Liver (tissue), 3 donors: ENCODE measurements at regions not wholly inside any gene's neighbourhood (a gene's known extent, or its start where the extent isn't known, plus 50 kb on each side); places are given as distances from the start of the nearest gene placed in this dataset.

Experiments used
- CTCF ChIP-seq: fragments of 150-350 bp; IDR thresholded peaks from 2 replicates; pipeline ENCODE4 v1.5.1; 2017; ENCODE audit warnings: improper control_type of control experiment, low read depth, low read length; ENCODE audit not compliant: missing input control
- FOXA1 ChIP-seq: IDR thresholded peaks from 2 replicates; pipeline ENCODE4 v1.6.1; 2016; ENCODE audit warnings: antibody characterized with exemption
- JUND ChIP-seq, 2 donors: IDR thresholded peaks; 2 replicates each; pipeline ENCODE4 v1.6.1; 2016; ENCODE audit warnings: antibody characterized with exemption in 2 of 2
- MAX ChIP-seq: IDR thresholded peaks from 2 replicates; pipeline ENCODE4 v1.6.1; 2016; ENCODE audit warnings: antibody characterized with exemption
- RAD21 ChIP-seq, 2 donors: IDR thresholded peaks; 2 replicates each; pipeline ENCODE4 v1.6.1; 2016; ENCODE audit warnings: antibody characterized with exemption in 2 of 2, mild to moderate bottlenecking in 2 of 2
- RXRA ChIP-seq, 2 donors: IDR thresholded peaks; 2 replicates each; pipeline ENCODE4 v1.6.1; 2017 to 2018; ENCODE audit warnings: antibody characterized with exemption in 2 of 2, mild to moderate bottlenecking in 1 of 2
- SP1 ChIP-seq: IDR thresholded peaks from 2 replicates; pipeline ENCODE4 v1.6.1; 2018; ENCODE audit warnings: antibody characterized with exemption, mild to moderate bottlenecking
- ZBTB33 ChIP-seq: IDR thresholded peaks from 2 replicates; pipeline ENCODE4 v1.6.1; 2016; ENCODE audit warnings: antibody characterized with exemption
- TF ChIP-seq, protein P1 (sequence below): IDR thresholded peaks from 2 replicates; pipeline ENCODE4 v1.6.1; 2016; ENCODE audit warnings: antibody characterized with exemption, mild to moderate bottlenecking
- TF ChIP-seq, protein P2 (sequence below): IDR thresholded peaks from 2 replicates; pipeline ENCODE4 v1.6.1; 2016; ENCODE audit warnings: antibody characterized with exemption
- donor health status: healthy.
- donor health status: healthy.

- no peak for TF ChIP-seq CTCF
- no peak for TF ChIP-seq MAX
- no peak for TF ChIP-seq SP1
- TF ChIP-seq, protein P1, sequence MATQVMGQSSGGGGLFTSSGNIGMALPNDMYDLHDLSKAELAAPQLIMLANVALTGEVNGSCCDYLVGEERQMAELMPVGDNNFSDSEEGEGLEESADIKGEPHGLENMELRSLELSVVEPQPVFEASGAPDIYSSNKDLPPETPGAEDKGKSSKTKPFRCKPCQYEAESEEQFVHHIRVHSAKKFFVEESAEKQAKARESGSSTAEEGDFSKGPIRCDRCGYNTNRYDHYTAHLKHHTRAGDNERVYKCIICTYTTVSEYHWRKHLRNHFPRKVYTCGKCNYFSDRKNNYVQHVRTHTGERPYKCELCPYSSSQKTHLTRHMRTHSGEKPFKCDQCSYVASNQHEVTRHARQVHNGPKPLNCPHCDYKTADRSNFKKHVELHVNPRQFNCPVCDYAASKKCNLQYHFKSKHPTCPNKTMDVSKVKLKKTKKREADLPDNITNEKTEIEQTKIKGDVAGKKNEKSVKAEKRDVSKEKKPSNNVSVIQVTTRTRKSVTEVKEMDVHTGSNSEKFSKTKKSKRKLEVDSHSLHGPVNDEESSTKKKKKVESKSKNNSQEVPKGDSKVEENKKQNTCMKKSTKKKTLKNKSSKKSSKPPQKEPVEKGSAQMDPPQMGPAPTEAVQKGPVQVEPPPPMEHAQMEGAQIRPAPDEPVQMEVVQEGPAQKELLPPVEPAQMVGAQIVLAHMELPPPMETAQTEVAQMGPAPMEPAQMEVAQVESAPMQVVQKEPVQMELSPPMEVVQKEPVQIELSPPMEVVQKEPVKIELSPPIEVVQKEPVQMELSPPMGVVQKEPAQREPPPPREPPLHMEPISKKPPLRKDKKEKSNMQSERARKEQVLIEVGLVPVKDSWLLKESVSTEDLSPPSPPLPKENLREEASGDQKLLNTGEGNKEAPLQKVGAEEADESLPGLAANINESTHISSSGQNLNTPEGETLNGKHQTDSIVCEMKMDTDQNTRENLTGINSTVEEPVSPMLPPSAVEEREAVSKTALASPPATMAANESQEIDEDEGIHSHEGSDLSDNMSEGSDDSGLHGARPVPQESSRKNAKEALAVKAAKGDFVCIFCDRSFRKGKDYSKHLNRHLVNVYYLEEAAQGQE, result no peak
- TF ChIP-seq RAD21 (IDR thresholded peaks at IDR 0.05), result no peak
- TF ChIP-seq JUND (IDR thresholded peaks at IDR 0.05), result no peak
- TF ChIP-seq, protein P2, sequence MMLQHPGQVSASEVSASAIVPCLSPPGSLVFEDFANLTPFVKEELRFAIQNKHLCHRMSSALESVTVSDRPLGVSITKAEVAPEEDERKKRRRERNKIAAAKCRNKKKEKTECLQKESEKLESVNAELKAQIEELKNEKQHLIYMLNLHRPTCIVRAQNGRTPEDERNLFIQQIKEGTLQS, result no peak
- no peak for TF ChIP-seq FOXA1
- TF ChIP-seq RXRA (IDR thresholded peaks at IDR 0.05), result no peak
- no peak for TF ChIP-seq ZBTB33
Measured at GRCh38 chr17:83014940-83015910, 64.2 kb upstream of the METRNL start.
